ENCODE measurements at regions not wholly inside any gene's neighbourhood (a gene's known extent, or its start where the extent isn't known, plus 50 kb on each side); places are given as distances from the start of the nearest gene placed in this dataset.

DNA sequence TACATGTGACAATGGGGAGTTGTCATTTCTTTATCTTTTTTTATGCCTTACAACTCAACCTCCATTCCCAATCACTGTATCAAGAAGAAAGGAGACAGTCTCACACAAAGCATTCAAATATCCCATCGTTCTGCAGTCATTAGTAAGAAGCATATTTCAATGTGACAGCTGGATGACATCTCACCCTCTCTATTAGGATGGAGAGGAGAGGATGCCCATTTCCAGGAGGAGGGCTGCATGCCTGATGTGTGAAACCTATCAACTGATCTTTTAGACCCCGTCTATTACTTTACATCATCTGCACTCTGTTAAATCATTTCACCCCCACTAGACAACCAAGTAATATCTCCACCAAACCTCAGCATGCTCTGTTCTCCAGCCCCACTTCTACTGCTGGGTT is 292.7 kb upstream of the CHAC2 start:
- H3K27ac ChIP-seq, result no peak overlapping the region
- POLR2A ChIA-PET (ENCODE audit: low non-redundant PET), result no interaction called here
- DNase-seq (ENCODE audit: low spot score), result no peak
- TF ChIP-seq, protein P1, sequence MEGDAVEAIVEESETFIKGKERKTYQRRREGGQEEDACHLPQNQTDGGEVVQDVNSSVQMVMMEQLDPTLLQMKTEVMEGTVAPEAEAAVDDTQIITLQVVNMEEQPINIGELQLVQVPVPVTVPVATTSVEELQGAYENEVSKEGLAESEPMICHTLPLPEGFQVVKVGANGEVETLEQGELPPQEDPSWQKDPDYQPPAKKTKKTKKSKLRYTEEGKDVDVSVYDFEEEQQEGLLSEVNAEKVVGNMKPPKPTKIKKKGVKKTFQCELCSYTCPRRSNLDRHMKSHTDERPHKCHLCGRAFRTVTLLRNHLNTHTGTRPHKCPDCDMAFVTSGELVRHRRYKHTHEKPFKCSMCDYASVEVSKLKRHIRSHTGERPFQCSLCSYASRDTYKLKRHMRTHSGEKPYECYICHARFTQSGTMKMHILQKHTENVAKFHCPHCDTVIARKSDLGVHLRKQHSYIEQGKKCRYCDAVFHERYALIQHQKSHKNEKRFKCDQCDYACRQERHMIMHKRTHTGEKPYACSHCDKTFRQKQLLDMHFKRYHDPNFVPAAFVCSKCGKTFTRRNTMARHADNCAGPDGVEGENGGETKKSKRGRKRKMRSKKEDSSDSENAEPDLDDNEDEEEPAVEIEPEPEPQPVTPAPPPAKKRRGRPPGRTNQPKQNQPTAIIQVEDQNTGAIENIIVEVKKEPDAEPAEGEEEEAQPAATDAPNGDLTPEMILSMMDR (conservative IDR thresholded peaks at IDR 0.05; ENCODE audit: low read depth), result no peak
- CTCF ChIA-PET, result no interaction called here

DNA sequence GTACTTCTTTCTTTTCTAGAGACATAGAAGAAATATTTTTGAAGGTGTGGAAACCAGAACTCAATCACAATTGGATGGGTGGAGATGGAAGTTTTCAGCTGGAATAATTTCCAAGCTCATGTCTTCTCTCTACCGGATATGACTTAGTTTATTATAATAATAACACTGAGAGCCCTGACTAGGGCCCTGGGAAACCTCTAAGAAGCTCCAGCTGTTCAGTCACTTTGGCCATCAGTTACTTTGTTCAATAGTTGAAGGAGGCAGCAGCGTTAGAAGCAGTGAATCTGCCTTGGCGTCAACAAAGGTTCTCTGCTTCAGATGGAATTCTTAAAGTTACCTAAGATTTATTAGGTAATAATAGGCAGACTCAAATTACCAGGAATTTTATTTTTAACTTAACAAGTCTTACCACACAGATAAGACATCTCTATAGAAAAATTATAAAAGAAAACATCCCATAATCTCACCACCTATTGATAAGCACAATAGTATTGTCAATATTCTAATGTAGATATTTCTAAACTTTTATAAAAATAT is 293.8 kb upstream of the CHAC2 start:
- ChIA-PET CTCF (no interaction called here), POLR2A (ENCODE audit: low non-redundant PET) (no interaction called here)
- DNase-seq (ENCODE audit: low spot score), result no peak

DNA sequence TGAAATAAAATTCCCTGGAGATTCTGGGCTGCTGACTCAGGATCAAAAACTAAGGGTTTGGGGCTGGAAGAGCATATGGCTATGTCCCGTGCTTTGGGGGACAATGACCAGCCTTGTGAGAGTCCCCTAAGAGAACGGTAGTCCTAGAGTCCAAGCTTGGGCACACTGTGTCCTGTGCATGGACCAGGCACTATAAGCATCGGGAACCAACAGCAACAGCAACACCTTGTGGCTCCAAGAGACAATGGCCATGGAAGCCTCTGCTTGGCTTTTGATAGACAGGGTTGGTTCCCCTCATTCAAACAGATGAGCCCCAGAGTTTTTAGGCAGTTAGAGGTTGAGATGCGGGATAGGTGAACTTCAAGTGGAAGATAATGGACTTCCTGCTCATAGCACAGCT is 294.4 kb upstream of the CHAC2 start:
- POLR2A ChIA-PET (ENCODE audit: low non-redundant PET), result no interaction called here
- DNase-seq (ENCODE audit: low spot score), result no peak
- TF ChIP-seq, protein P1 (conservative IDR thresholded peaks at IDR 0.05; ENCODE audit: low read depth), result no peak
- H3K27ac ChIP-seq, result no peak overlapping the region
- CTCF ChIA-PET, result no interaction called here

More for the DNA sequence above, 293.8 kb upstream of the CHAC2 start:
- TF ChIP-seq, protein P1 (conservative IDR thresholded peaks at IDR 0.05; ENCODE audit: low read depth), result no peak
- no peak overlapping the region for H3K27ac ChIP-seq

DNA sequence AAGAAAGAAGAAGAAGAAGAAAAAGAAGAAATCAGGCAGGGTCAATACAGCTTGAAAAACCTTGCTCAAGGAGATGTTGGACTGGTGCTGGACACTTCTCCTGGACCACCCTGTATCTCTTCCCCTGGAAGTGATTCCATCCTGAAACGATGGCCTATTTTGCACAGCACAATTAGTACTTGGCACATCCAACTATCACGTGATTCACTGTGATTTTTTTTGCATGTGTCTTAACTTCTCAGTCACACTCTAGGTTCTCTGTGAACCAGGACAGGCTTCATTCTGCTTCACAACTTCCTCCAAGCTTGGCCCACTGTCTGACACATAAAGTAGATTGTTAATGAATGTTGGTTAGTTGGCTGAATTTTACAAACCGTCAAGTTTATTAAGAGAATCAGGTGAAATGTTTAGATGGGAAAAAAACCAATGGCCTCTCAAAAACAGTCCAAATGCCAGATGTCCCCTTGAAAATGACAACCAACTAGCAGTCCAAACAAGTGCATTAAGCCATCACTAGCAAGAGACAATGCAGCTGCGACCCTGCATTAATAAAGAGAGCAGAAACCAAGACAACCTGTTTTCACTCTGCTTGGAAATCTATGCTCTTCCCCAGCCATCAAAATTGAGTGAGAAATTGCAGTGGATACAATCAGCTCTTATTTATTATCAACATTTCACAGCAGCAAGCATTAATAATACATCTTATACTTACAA is 300.0 kb upstream of the CHAC2 start:
- DNase-seq (ENCODE audit: low spot score), result no peak
- POLR2A ChIA-PET (ENCODE audit: low non-redundant PET), result no interaction called here
- CTCF ChIA-PET, result no interaction called here
- TF ChIP-seq, protein P1 (conservative IDR thresholded peaks at IDR 0.05; ENCODE audit: low read depth), result no peak
- H3K27ac ChIP-seq, result no peak overlapping the region

DNA sequence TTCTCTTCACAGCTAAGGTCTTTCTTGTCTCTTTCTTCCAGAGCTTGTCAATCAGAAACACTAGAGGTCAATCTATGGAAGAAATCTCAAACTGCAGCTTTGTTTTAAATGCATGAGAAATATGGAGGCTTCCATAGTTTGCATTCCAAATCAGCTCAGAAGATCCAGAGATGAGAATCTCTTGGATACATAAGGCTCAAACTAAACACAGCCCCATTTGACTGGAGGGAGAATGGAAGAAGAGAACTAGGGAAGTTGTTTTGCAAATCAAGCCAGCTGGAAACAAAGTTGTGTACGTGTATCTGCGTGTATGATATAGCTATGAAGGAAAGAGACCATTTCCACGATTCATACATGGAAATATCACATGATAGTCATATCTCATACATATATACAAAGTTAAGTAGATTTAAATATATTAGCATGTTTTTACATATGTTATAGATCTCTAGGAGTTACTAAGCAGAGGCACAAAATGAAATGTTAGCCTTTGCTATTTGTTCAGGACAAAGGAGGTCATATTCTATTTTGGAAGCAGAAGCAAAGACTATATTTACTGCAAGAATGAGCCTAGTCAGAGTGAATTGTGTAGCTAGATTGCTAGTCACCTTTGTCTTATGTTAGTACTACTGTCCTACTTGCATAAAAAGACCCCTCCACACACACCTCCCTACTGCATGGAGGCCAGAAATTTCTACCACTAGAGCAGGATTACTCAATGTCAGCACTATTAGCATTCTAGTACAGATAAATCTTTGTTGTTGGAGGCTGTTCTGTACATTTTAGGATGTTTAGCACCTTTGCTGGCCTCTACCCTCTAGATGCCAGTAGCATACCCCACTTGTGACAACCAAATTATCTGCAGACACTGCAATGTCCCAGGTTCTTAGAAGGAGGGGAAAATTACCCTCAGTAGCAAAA is 303.5 kb upstream of the CHAC2 start:
- no peak for DNase-seq (ENCODE audit: low spot score)
- POLR2A ChIA-PET (ENCODE audit: low non-redundant PET), result no interaction called here
- TF ChIP-seq, protein P1 (conservative IDR thresholded peaks at IDR 0.05; ENCODE audit: low read depth), result no peak
- no peak overlapping the region for H3K27ac ChIP-seq
- CTCF ChIA-PET, result interaction anchor here (0.5 kb wide), 1 partner anchor 285 kb away, joined by 7 read pairs; no protein-coding TSS in a partner anchor

DNA sequence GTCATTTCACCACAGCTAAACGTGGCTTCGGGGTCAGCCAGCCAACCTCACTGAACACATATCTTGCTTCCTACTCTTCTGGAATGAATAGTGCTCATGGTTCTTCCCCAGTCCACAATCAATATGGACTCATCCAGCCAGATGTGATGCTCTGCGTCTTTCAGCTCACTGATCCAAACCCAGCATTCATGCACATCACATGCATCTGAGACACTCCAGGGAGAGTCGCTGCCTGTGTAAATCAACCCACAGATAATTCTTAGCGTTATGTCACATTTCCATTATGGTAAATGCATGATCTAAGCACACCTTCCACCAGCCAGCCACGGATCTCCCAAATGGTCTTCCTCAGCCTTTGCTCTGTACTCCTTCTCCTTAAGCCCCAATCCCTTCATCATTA is 306.7 kb upstream of the CHAC2 start:
- H3K27ac ChIP-seq, result no peak overlapping the region
- ChIA-PET POLR2A (ENCODE audit: low non-redundant PET) (no interaction called here), CTCF (no interaction called here)
- no peak for DNase-seq (ENCODE audit: low spot score)
- TF ChIP-seq, protein P1 (conservative IDR thresholded peaks at IDR 0.05; ENCODE audit: low read depth), result no peak
